CD4-positive, alpha-beta memory T cell (primary cell): ENCODE measurements at regions not wholly inside any gene's neighbourhood (a gene's known extent, or its start where the extent isn't known, plus 50 kb on each side); places are given as distances from the start of the nearest gene placed in this dataset.
A peak's percentile ranks its signal among the peaks of the same experiment; 100 is the strongest.

Experiments used
- CTCF ChIA-PET: fragments of 350-600 bp; sonication (Branson Sonifier 250); formaldehyde crosslinking; loops from one replicate; lab custom pipeline; 2021; ENCODE audit warnings: inconsistent platforms; ENCODE audit not compliant: partially characterized antibody; lab: Charles Lee
- POLR2A ChIA-PET: fragments of 350-600 bp; sonication (Branson Sonifier 250); formaldehyde crosslinking; loops from one replicate; lab custom pipeline; 2021; ENCODE audit not compliant: partially characterized antibody; lab: Charles Lee
- DNase-seq, 5 donors: peaks; one replicate each; pipeline versions ENCODE4 v3.0.0 to v3.0.0-alpha.2; 2020 to 2022; ENCODE audit warnings: mixed read lengths in 1 of 5
- H3K27ac ChIP-seq: one replicate; pipeline ENCODE4 v1.7.0; 2013; ENCODE audit warnings: low read depth, low read length
- H3K27me3 ChIP-seq: 2 replicates; pipeline ENCODE4 v1.7.0; 2013; ENCODE audit warnings: mild to moderate bottlenecking, low read length, moderate library complexity; ENCODE audit not compliant: insufficient read depth
- H3K36me3 ChIP-seq: 2 replicates; pipeline ENCODE4 v1.7.0; 2013; ENCODE audit warnings: mild to moderate bottlenecking, low read length, moderate library complexity; ENCODE audit not compliant: insufficient read depth
- H3K4me1 ChIP-seq: 2 replicates; pipeline ENCODE4 v1.7.0; 2013; ENCODE audit warnings: mild to moderate bottlenecking, low read length, moderate library complexity; ENCODE audit not compliant: insufficient read depth
- H3K4me3 ChIP-seq, 2 donors: one replicate each; pipeline ENCODE4 v1.7.0; 2013; ENCODE audit warnings: low read length in 2 of 2, mild to moderate bottlenecking in 1 of 2
- H3K9me3 ChIP-seq, 2 donors: one replicate each; pipeline ENCODE4 v1.7.0; 2013; ENCODE audit warnings: low read length in 2 of 2, control low read depth in 1 of 2; ENCODE audit not compliant: control insufficient read depth in 1 of 2
- H3K27ac Mint-ChIP-seq, 7 donors: one replicate each; pipeline ENCODE4 v1.8.0; 2020 to 2021; ENCODE audit warnings: mixed read lengths in 7 of 7, mild to moderate bottlenecking in 6 of 7, inconsistent platforms in 3 of 7, moderate library complexity in 3 of 7
- H3K27me3 Mint-ChIP-seq, 2 donors: one replicate each; pipeline ENCODE4 v1.8.0; 2020 to 2021; ENCODE audit warnings: mixed read lengths in 2 of 2
- H3K36me3 Mint-ChIP-seq, 2 donors: one replicate each; pipeline ENCODE4 v1.8.0; 2020 to 2021; ENCODE audit warnings: mixed read lengths in 2 of 2, inconsistent platforms in 1 of 2, mild to moderate bottlenecking in 1 of 2
- H3K4me1 Mint-ChIP-seq, 4 donors: one replicate each; pipeline ENCODE4 v1.8.0; 2020 to 2021; ENCODE audit warnings: mixed read lengths in 4 of 4, mild to moderate bottlenecking in 1 of 4
- H3K4me3 Mint-ChIP-seq, 8 donors: one replicate each; pipeline ENCODE4 v1.8.0; 2020 to 2021; ENCODE audit warnings: mixed read lengths in 8 of 8, mild to moderate bottlenecking in 7 of 8, moderate library complexity in 6 of 8, inconsistent platforms in 3 of 8
- H3K9me3 Mint-ChIP-seq, 8 donors: one replicate each; pipeline ENCODE4 v1.8.0; 2020 to 2021; ENCODE audit warnings: mixed read lengths in 8 of 8, mild to moderate bottlenecking in 5 of 8, inconsistent platforms in 3 of 8, moderate library complexity in 1 of 8
- intact Hi-C: fragments of 100-400 bp; cut with micrococcal nuclease; formaldehyde crosslinking; loops from one replicate; pipeline ENCODE4 v1.15.1; 2023

DNA sequence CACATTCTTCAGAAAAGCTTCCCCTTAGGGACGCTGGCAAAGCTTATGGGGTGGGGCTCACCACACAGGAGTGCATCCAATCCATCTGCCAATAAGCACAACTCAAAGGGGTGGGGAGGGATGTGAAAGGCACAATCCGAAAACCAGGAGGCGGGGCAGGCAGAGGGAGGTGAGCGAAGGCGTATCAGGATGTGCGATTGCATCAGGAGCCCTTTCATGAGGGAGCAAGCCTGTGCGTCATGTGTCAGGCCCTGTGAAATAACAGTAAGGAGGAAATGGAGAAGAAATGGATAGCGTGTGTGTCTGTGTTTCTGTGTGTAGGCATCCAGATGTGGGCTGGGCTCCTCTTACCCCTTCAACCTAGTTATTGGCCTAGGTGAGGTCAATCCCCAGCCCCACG, 382.4 kb upstream of the CDH4 start:
- H3K36me3 Mint-ChIP-seq, result no peaks in the 10 kb centered on the region
- Histone ChIP-seq H3K4me1 (no peaks in the 10 kb centered on the region), H3K27me3 (no peaks in the 10 kb centered on the region), H3K36me3 (no peaks in the 10 kb centered on the region), H3K27ac (no peak overlapping the region), H3K9me3 (no peaks in the 10 kb centered on the region), H3K4me3 (no peak overlapping the region)
- H3K9me3 Mint-ChIP-seq, result peaks cover 0 to 3% (median 0%) of the 10 kb centered on the region in 8 donors
- H3K4me1 Mint-ChIP-seq, result no peaks in the 10 kb centered on the region
- no peak overlapping the region for H3K4me3 Mint-ChIP-seq
- no peaks in the 10 kb centered on the region for H3K27me3 Mint-ChIP-seq
- intact Hi-C loops, result no loop called here
- H3K27ac Mint-ChIP-seq, result no peak overlapping the region
- CTCF ChIA-PET, result no interaction called here
- POLR2A ChIA-PET, result no interaction called here
- DNase-seq, result no peak

DNA sequence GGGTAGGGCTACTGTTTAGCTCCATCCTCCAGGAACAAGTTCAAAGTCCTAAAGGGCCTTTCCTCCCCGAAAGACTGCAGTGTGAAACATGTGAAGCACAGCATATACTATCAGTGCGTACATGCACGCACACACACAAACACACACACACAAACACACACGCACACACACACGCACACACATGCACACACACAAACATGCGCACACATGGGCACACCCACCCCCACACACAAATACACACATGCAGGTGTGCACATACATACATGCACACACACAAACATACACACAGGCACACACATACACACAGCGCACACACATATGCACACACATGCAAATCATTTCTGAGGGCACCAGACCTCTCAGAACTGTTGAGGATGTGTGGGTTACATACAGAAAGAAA, 382.0 kb upstream of the CDH4 start:
- Mint-ChIP-seq H3K4me1 (no peaks in the 10 kb centered on the region), H3K36me3 (no peaks in the 10 kb centered on the region), H3K9me3 (peaks cover 0 to 3% (median 0%) of the 10 kb centered on the region in 8 donors), H3K27me3 (no peaks in the 10 kb centered on the region), H3K27ac (no peak overlapping the region), H3K4me3 (no peak overlapping the region)
- Histone ChIP-seq H3K27ac (no peak overlapping the region), H3K9me3 (no peaks in the 10 kb centered on the region), H3K36me3 (no peaks in the 10 kb centered on the region), H3K27me3 (no peaks in the 10 kb centered on the region), H3K4me1 (no peaks in the 10 kb centered on the region), H3K4me3 (no peak overlapping the region)
- CTCF ChIA-PET, result no interaction called here
- no peak for DNase-seq
- intact Hi-C loops, result no loop called here
- POLR2A ChIA-PET, result no interaction called here

DNA sequence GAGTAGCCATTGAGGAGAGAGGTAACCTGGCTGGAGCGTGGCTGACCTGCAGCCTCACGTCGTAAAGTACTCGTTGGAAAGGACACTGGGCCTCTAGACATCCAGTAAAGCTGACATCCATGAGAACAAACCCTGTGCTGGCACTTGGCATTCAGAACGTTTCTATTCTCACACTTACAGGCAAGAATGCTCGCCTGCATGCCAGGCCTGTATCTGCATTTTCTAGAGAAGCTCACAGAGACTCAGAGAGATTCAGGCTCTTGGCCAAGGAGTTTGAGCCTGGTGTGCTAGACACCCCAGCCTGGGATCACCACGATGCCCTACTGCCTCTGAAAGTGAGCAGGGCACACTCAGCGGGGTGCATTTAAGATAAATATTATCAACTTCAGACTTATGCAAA, 379.8 kb upstream of the CDH4 start:
- CTCF ChIA-PET, result no interaction called here
- Mint-ChIP-seq H3K9me3 (no peaks in the 10 kb centered on the region), H3K36me3 (no peaks in the 10 kb centered on the region), H3K4me3 (peak overlapping the region in 1 of 8 donors; percentile 27), H3K27ac (no peak overlapping the region), H3K4me1 (no peaks in the 10 kb centered on the region), H3K27me3 (no peaks in the 10 kb centered on the region)
- Histone ChIP-seq H3K36me3 (no peaks in the 10 kb centered on the region), H3K27me3 (no peaks in the 10 kb centered on the region), H3K27ac (no peak overlapping the region), H3K4me3 (no peak overlapping the region), H3K4me1 (no peaks in the 10 kb centered on the region), H3K9me3 (no peaks in the 10 kb centered on the region)
- DNase-seq, result no peak
- POLR2A ChIA-PET, result no interaction called here
- intact Hi-C loops, result no loop called here

DNA sequence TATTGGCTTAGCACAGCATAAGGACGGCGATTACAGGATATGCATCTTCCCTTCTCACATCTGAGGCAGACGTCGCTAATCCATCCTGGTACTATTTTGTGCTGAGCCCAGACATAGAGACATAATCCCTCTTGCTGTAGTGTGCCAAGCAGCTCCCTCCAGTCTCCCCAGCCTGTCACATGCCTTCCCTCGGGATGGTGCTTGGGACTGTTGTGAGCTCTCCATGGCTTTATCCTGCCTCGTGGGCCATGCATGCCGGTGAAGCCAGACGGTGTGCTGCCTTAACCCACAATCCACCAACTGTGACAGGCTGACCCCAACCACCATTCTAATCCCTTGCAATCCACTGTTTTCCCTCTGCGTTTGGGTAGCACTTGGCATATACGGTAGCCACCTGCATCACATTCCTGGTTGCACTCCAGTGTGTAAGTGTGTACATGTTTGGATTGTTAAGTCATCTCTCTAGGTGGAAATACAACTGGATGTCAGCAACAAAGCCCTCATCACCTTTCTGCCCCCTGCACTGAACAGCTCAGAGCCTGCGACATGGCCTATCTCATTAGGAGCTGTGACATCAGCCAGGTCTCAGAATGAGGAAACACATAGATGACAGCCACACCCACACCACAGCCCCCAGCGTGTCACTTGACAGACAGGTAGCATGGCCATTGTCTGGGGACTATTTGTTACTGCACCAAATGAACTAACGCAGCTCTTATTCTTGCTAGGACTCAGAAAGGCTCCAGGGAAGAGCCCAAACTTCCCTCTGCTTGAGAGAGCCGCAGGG, 374.8 kb upstream of the CDH4 start:
- no peak for DNase-seq
- Mint-ChIP-seq H3K9me3 (peaks cover 0 to 3% (median 0%) of the 10 kb centered on the region in 8 donors), H3K36me3 (no peaks in the 10 kb centered on the region), H3K4me3 (no peak overlapping the region), H3K27ac (no peak overlapping the region), H3K27me3 (peaks cover 0 to 4% of the 10 kb centered on the region in 2 donors), H3K4me1 (no peaks in the 10 kb centered on the region)
- H3K9me3 ChIP-seq, result no peaks in the 10 kb centered on the region
- H3K4me1 ChIP-seq, result no peaks in the 10 kb centered on the region
- H3K36me3 ChIP-seq, result no peaks in the 10 kb centered on the region
- ChIA-PET POLR2A (no interaction called here), CTCF (no interaction called here)
- intact Hi-C loops, result no loop called here
- no peak overlapping the region for H3K27ac ChIP-seq
- no peaks in the 10 kb centered on the region for H3K27me3 ChIP-seq
- no peak overlapping the region for H3K4me3 ChIP-seq

DNA sequence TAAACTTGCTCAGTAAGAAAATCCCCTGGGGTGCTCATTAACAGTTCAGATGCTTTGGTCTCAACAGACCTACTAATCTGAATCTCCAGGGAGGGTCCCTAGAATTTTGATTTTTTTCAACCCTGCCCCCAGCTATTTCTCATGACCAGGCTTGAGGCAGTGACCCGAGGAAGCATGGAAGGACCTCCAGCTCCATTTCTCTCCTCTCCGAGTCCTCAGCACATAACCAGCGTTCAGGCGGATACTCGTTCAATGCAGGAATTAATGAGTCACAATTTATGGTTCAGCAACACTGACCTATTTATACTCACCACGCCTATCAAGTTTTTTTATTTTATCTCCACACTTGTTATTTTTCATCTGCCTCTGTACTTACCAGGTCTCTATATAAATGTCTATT, 369.2 kb upstream of the CDH4 start:
- H3K27ac ChIP-seq, result no peak overlapping the region
- DNase-seq, result no peak
- Mint-ChIP-seq H3K9me3 (peaks cover 0 to 2% (median 0%) of the 10 kb centered on the region in 8 donors), H3K27me3 (peaks cover 0 to 4% of the 10 kb centered on the region in 2 donors), H3K27ac (no peak overlapping the region), H3K4me3 (no peak overlapping the region), H3K36me3 (no peaks in the 10 kb centered on the region), H3K4me1 (no peaks in the 10 kb centered on the region)
- H3K36me3 ChIP-seq, result no peaks in the 10 kb centered on the region
- intact Hi-C loops, result no loop called here
- no peaks in the 10 kb centered on the region for H3K9me3 ChIP-seq
- no peak overlapping the region for H3K4me3 ChIP-seq
- ChIA-PET POLR2A (no interaction called here), CTCF (interaction anchor here (1.1 kb wide), 1 partner anchor 10 kb away, joined by 3 read pairs; no protein-coding TSS in a partner anchor)
- no peaks in the 10 kb centered on the region for H3K27me3 ChIP-seq
- no peaks in the 10 kb centered on the region for H3K4me1 ChIP-seq

DNA sequence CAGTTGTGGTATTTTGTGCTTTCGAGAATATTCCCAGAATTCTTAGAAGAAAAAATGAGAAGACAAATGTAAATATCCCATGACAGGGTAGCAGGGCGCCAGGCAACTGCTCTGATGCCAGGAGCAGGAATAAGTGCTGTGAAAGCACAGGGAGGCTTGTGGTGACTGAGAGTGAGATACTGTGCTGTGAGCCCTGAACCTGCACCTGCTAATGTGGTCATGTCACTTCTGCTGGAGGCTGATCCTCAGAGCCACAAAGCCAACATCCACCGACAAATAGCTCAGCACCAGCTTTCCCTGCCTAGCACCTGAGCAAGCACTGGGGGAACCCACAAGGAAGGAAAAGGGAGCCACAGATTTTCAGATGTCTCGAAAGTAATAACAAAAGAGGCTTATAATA, 368.6 kb upstream of the CDH4 start:
- no peak overlapping the region for H3K4me3 ChIP-seq
- POLR2A ChIA-PET, result no interaction called here
- intact Hi-C loops, result no loop called here
- Mint-ChIP-seq H3K36me3 (no peaks in the 10 kb centered on the region), H3K9me3 (peaks cover 0 to 2% (median 0%) of the 10 kb centered on the region in 8 donors), H3K4me1 (no peaks in the 10 kb centered on the region), H3K27ac (no peak overlapping the region), H3K4me3 (no peak overlapping the region), H3K27me3 (peaks cover 0 to 4% of the 10 kb centered on the region in 2 donors)
- no peaks in the 10 kb centered on the region for H3K27me3 ChIP-seq
- no peaks in the 10 kb centered on the region for H3K36me3 ChIP-seq
- H3K9me3 ChIP-seq, result no peaks in the 10 kb centered on the region
- H3K27ac ChIP-seq, result no peak overlapping the region
- no peaks in the 10 kb centered on the region for H3K4me1 ChIP-seq
- DNase-seq, result no peak
- CTCF ChIA-PET, result interaction anchor here (1.1 kb wide), 1 partner anchor 10 kb away, joined by 3 read pairs; no protein-coding TSS in a partner anchor

DNA sequence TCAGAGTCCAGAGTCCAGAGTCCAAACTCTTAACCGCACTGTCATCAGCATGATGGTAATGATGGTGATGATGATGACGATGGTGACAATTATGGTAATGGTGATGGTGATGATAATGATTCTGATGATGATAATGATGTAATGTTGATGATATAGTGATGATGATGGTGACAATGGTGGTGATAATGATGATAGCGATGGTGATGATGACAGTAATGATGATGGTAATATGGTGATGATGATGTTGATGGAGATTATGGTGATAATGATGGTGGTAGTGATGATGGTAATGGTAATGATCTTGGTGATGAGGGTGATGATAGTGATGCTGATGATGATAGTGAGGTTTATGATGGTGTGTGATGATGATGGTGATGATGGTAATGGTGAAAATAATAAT, 367.8 kb upstream of the CDH4 start:
- Histone ChIP-seq H3K4me1 (no peaks in the 10 kb centered on the region), H3K36me3 (no peaks in the 10 kb centered on the region), H3K9me3 (no peaks in the 10 kb centered on the region), H3K27me3 (no peaks in the 10 kb centered on the region), H3K27ac (no peak overlapping the region), H3K4me3 (no peak overlapping the region)
- H3K4me1 Mint-ChIP-seq, result no peaks in the 10 kb centered on the region
- H3K27me3 Mint-ChIP-seq, result peaks cover 0 to 4% of the 10 kb centered on the region in 2 donors
- H3K36me3 Mint-ChIP-seq, result no peaks in the 10 kb centered on the region
- intact Hi-C loops, result no loop called here
- H3K4me3 Mint-ChIP-seq, result no peak overlapping the region
- ChIA-PET POLR2A (no interaction called here), CTCF (no interaction called here)
- DNase-seq, result no peak
- H3K9me3 Mint-ChIP-seq, result no peaks in the 10 kb centered on the region
- H3K27ac Mint-ChIP-seq, result no peak overlapping the region
